ENCODE measurements at regions not wholly inside any gene's neighbourhood (a gene's known extent, or its start where the extent isn't known, plus 50 kb on each side); places are given as distances from the start of the nearest gene placed in this dataset.

DNA sequence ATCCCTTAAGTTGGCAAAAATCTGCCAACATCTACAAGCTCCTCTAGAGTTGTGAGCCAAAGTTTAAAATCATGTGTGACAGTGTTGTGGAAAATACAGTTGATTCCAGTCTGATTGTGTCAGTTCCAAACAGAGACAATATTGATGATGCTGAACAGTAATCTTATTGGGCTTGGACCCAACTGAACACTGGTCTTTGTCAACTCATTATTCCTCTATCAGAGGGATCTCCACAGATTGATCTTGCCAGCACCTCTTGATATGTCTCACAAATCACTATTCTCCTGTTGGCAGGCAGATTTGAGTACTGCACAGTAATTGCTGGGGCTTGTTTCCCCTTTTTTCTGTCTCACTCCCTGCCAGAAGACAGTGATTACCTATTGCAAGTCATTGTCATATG, 326.6 kb upstream of the DPH6 start:
- DNase-seq, result no peak

DNA sequence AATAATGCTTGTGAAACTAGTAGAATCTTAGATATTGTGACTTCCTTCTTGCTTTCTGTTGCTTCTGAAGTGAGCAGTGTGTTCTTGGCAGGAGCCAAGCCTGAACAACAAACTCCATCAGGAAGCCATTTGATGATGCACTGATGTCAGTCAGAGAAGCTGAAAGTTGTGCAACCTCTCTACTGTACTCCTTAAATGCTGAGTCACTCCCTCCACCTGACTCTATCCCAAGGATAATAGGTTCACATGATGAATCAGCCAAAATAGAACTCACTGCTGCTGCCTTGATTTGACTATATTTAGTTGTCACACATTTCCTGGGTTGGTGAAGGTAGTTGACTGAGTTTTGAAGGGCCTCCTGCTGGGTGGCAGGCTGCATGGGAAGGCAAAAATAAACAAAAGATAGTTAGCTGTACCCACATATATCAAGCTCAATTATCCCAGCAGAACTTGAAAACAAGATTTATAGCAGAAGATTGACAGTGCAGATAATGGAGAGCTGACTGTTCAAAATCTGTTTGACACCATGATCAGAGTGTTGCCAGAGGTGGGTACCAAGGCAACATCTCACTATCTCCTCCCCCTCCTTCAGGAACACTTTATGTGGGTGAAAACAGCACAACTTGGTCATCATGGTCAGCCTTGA, 328.4 kb upstream of the DPH6 start:
- no peak for DNase-seq

DNA sequence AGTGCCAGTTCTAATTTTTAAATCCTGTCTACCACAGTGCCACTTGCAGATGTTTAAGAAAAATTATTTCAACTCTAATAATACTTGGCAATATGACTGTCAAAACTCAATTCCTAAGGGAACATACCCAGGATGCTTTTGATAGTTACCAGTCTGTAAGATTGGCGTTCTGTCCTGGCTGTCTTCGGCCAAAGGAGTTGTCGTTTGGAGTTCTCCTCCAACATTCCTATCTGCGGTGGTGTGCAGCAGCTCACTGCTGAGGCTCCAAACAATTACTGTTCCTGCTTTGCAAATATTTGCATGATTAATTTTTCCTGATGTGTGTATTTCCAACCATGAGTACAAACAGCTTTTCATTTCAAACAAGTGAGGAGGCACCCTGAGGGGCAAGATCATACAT, 330.8 kb upstream of the DPH6 start:
- DNase-seq, result no peak

DNA sequence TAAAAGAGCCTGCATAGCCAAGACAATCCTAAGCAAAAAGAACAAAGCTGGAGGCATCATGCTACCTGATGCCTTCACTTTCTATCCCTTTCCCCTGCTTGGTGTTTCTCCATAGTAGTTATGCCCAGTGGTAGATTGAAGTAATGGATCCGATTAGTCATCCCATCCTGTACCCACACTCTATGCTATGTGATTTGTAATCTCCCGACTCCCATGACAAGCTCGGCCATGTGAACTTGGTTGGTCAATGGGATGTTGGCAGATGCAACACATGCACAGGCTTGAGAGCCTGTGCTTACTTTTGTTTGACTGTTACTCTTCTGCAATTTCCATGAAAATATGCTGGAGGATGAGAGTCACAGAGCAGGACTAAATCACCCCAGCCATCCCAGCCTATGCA, 334.9 kb upstream of the DPH6 start:
- DNase-seq, result no peak

DNA sequence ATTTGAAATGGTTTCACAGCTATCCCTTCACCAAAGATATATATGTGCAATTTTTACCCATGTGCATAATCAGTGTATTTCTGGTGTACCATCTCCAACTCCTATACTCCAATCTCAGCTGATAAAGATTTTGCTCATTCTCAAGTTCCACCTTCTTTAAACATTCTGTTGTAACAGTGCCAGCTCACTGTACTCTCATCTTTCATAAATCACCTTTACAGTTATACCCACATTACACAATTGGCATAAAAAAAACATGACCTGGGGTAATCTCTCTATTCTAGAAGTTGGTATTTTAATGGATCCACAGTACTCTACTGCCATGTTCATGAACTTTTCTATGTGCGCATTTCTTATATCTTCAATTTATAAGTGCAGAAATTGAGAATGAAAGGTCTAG, 339.9 kb upstream of the DPH6 start:
- DNase-seq, result no peak

DNA sequence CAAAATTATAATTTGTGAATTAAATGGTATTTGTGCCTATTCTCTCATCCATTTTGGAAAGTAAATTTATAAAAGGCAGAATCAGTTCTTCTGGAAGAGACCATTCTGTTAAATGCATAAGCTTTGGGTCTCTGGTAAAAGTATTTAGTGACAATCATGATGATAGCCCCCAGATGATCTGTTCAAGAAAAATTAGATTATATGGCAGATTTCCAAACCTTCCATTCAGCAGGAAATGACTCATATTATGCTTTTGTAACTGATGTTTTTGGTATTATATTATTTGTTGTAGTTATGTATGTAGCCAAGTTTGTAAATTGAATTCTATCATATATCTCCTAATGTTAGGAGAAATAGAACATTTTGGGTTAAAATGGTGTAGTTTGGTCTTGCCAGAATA, 340.8 kb upstream of the DPH6 start:
- DNase-seq, result no peak

DNA sequence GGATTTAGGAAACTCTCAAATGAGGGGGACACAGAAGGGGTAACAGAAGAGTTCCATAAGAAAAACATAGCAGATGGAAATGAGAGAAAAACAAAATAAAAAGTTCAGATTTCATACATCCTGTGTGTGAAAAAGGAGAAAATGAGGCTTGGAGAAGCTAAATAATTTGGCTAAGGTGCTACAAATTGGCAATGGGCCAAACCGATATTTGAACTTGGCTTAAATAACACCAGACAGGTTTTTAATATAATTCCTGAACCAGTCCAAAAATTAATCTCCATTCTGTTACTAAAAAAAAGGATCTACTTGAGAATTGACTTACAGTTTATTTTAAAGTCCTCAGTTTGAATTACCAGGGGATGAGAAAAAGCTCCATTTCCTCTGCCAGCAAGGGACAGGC, 342.9 kb upstream of the DPH6 start:
- DNase-seq, result no peak

GRCh38 chr15:35907511-35907910, 361.5 kb upstream of the DPH6 start:
- no peak for DNase-seq

DNA sequence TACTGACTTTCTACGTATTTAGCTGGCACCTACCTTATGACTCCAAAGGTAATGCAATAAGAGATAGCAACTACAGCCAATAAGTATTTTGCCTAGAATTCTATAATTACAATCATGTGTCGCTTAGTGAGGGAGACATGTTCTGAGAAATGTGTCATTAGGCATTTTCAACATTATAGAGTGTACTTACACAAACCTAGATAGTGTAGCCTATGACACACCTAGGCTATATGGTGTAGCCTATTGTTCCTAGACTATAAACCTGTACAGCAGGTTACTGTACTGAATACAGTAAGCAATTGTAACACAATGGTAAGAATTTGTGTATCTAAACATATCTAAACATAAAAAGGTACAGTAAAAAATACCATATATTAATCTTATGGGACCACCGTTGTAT, 363.4 kb upstream of the DPH6 start:
- no peak for DNase-seq

DNA sequence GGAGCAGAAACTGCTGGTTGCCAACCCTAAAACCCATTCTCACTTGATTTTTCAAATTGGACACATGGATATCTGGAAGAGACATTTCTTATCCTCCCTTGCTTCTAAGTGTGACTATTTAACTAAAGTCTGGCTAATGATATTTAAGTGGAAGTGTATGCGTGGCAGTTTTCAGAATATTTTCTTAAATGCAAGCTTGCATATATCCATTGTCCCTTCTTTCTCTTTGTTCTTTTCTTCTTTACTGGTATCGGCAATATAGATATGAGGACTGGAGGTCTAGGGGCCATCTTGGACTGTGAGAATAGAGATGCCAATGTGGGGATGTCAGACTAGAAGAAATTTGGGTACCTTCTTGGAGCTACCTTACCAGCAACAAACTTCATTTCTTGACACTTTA, 364.3 kb upstream of the DPH6 start:
- DNase-seq, result no peak

GRCh38 chr15:35911052-35911777, 365.2 kb upstream of the DPH6 start:
- DNase-seq, result no peak

- DNase-seq, result no peak
Observed at GRCh38 chr15:35912196-35912595, 366.2 kb upstream of the DPH6 start.

GRCh38 chr15:35914573-35914972, 368.6 kb upstream of the DPH6 start:
- no peak for DNase-seq

GRCh38 chr15:35921046-35921445, 375.1 kb upstream of the DPH6 start:
- no peak for DNase-seq

GRCh38 chr15:35925275-35926006, 379.5 kb upstream of the DPH6 start:
- DNase-seq, result no peak

- no peak for DNase-seq
Observed at GRCh38 chr15:35926007-35926380, 380.0 kb upstream of the DPH6 start.

DNA sequence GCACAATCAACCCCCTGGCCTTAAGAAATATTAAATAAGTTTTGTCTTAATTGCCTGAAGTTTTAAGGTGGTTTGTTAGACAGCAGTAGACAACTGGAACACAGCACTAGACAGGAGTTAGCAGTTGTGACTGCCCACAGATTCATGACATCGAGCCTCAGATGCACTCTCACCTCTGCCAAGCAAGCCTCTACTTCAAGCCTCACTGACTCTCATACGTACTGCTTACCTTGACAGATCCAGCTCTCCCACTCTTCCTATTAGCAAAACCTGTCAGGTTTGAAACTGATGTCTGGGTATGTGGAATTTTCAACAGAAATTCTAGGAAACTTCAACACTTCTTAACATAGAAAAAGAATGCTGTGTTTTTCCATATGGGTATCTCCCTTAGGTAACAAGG, 382.9 kb upstream of the DPH6 start:
- DNase-seq, result no peak

- no peak for DNase-seq
Observed at GRCh38 chr15:35929740-35930444, 383.9 kb upstream of the DPH6 start.

DNA sequence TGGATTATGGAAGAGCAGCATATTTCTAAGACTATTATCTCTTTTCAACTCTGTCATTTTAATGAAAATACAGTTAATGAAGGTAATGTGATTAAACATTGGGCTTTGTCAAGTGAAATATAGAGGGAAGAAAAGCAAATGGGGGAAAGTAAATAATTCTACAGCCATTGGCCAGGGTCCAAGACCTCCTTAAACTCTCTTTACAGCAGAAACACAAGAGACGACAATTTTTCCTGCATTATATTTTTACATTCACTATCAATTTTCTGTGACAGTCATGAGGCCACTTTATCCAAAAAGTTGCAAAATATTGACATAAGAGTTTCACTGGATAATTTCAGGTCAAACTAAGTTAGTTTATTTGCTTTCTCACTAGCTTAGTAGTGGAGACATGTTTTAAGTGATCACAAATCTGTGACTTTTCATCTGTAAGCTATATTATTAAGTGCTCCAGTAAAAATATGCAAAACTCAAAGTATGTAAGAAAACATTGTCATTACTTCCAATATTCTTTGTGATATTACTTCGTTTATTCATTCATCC, 385.9 kb upstream of the DPH6 start:
- DNase-seq, result no peak

DNA sequence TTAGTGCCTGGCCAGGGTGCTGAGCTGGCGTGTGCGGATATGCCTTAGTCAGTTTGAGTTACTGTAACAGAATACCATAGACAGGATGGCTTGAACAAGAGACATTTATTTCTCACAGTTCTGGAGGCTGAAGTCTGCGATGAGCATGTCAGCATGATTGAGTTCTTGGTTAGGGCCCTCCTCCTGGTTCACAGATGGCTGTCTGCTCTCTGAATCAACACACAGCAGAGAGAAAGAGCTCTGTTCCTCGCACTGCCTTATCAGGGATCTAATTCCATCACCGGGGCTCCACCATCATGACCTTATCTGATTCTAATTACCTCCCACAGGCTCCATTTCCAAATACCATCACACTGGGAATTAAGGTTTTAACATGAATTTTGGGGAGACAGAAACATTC, 386.6 kb upstream of the DPH6 start:
- DNase-seq, result peak; percentile 41

- no peak for DNase-seq
Observed at GRCh38 chr15:35933531-35933930, 387.6 kb upstream of the DPH6 start.

DNA sequence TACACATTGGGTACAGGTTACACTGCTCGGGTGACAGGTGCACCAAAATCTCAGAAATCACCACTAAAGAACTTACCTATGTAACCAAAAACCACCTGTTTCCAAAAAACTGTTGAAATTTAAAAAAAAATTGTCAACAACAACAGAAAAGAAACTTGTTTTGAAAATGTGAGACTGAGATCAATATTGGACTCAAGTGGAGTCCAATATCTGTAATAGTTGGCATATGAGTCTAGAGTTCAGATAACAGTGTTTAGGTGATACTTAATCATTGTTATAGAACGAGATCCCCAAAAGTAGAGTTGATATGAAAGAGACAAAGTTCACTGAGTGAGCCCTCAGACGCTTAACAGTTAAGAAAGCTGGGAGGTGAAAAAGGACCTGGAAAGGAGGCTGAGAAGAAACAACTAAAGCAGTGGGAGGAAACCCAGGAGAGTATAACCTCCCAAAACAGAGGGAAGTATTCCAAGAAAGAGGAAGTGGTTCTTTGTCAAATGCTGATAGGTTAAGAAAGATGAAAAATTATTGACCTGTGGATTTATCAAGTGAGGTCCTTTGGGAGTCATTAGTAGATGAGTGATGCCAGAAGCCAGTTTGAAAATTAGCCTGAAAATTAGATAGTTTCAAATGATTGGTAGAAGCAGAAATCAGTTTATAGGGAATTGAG, 388.6 kb upstream of the DPH6 start:
- no peak for DNase-seq

- DNase-seq, result no peak
Observed at GRCh38 chr15:35936284-35936683, 390.3 kb upstream of the DPH6 start.

All from NCI-H1694 (cell line).